Thoracic aorta (tissue), 2 donors: ENCODE measurements at regions not wholly inside any gene's neighbourhood (a gene's known extent, or its start where the extent isn't known, plus 50 kb on each side); places are given as distances from the start of the nearest gene placed in this dataset.

ENCODE experiments used
- ATAC-seq: fragments of 150-250 bp; one replicate; pipeline ENCODE4 v1.8.0; 2017; ENCODE audit warnings: low read depth; ENCODE audit not compliant: insufficient number of reproducible peaks, low FRiP score
- DNase-seq: peaks from one replicate; pipeline ENCODE4 v3.0.0-alpha.2; 2020; ENCODE audit warnings: low spot score
- H3K27ac ChIP-seq, 2 donors: fragments of 200-600 bp; sonication (generic); 1 replicate in 1 of 2; 2 replicates in 1 of 2; pipeline ENCODE4 v1.5.1; 2016; ENCODE audit warnings: mild to moderate bottlenecking in 2 of 2, moderate library complexity in 2 of 2
- H3K27me3 ChIP-seq: fragments of 200-600 bp; sonication (generic); replicated peaks from 2 replicates; pipeline ENCODE4 v1.6.0; 2016; ENCODE audit warnings: mild to moderate bottlenecking; ENCODE audit not compliant: insufficient read depth
- H3K36me3 ChIP-seq: fragments of 200-600 bp; sonication (generic); one replicate; pipeline ENCODE4 v1.5.1; 2016
- H3K4me1 ChIP-seq, 2 donors: fragments of 200-600 bp; sonication (generic); 1 replicate in 1 of 2; 2 replicates in 1 of 2; pipeline versions ENCODE4 v1.5.1 to v1.6.0; 2016; ENCODE audit warnings: low read depth in 2 of 2, mild to moderate bottlenecking in 1 of 2; ENCODE audit not compliant: control insufficient read depth in 1 of 2
- H3K4me3 ChIP-seq: fragments of 200-600 bp; sonication (generic); 2 replicates; pipeline ENCODE4 v1.5.1; 2016; ENCODE audit warnings: mild to moderate bottlenecking
- H3K9me3 ChIP-seq: fragments of 200-600 bp; sonication (generic); 2 replicates; pipeline ENCODE4 v1.5.1; 2016
- CTCF ChIP-seq: fragments of 200-600 bp; sonication (generic); IDR thresholded peaks from one replicate; pipeline ENCODE4 v1.5.1; 2019; ENCODE audit warnings: antibody characterized with exemption

GRCh38 chr4:45776146-45776545, 347.7 kb downstream of the GABRG1 start:
- Histone ChIP-seq H3K27me3 (no peaks in the 10 kb centered on the region), H3K4me3 (no peak overlapping the region), H3K9me3 (no peaks in the 10 kb centered on the region), H3K4me1 (no peaks in the 10 kb centered on the region), H3K36me3 (no peaks in the 10 kb centered on the region), H3K27ac (no peak overlapping the region)
- ATAC-seq (no peak), DNase-seq (no peak)
- no peak for TF ChIP-seq CTCF

GRCh38 chr4:45770958-45771357, 352.9 kb downstream of the GABRG1 start:
- Histone ChIP-seq H3K9me3 (no peaks in the 10 kb centered on the region), H3K4me1 (no peaks in the 10 kb centered on the region), H3K27me3 (no peaks in the 10 kb centered on the region), H3K4me3 (no peak overlapping the region), H3K36me3 (no peaks in the 10 kb centered on the region), H3K27ac (no peak overlapping the region)
- no peak for TF ChIP-seq CTCF
- ATAC-seq (no peak), DNase-seq (no peak)

GRCh38 chr4:45765521-45765920, 358.3 kb downstream of the GABRG1 start:
- H3K9me3 ChIP-seq, result no peaks in the 10 kb centered on the region

GRCh38 chr4:45751877-45752530, 371.9 kb downstream of the GABRG1 start:
- DNase-seq (no peak), ATAC-seq (no peak)
- Histone ChIP-seq H3K9me3 (no peaks in the 10 kb centered on the region), H3K27me3 (no peaks in the 10 kb centered on the region), H3K36me3 (no peaks in the 10 kb centered on the region), H3K4me1 (no peaks in the 10 kb centered on the region), H3K27ac (no peak overlapping the region), H3K4me3 (no peak overlapping the region)
- no peak for TF ChIP-seq CTCF

More at GRCh38 chr4:45765521-45765920, 358.3 kb downstream of the GABRG1 start:
- no peaks in the 10 kb centered on the region for H3K36me3 ChIP-seq
- H3K27ac ChIP-seq, result no peak overlapping the region
- DNase-seq (no peak), ATAC-seq (no peak)
- H3K4me3 ChIP-seq, result no peak overlapping the region
- no peaks in the 10 kb centered on the region for H3K27me3 ChIP-seq
- no peaks in the 10 kb centered on the region for H3K4me1 ChIP-seq
- TF ChIP-seq CTCF, result no peak

GRCh38 chr4:45750721-45751120, 373.1 kb downstream of the GABRG1 start:
- Histone ChIP-seq H3K36me3 (no peaks in the 10 kb centered on the region), H3K4me3 (no peak overlapping the region), H3K27me3 (no peaks in the 10 kb centered on the region), H3K27ac (no peak overlapping the region), H3K4me1 (no peaks in the 10 kb centered on the region), H3K9me3 (no peaks in the 10 kb centered on the region)
- ATAC-seq (no peak), DNase-seq (no peak)
- no peak for TF ChIP-seq CTCF
